Tibial artery (tissue), 4 donors: ENCODE measurements at regions not wholly inside any gene's neighbourhood (a gene's known extent, or its start where the extent isn't known, plus 50 kb on each side); places are given as distances from the start of the nearest gene placed in this dataset.

Source experiments
- DNase-seq, 2 donors: peaks; one replicate each; pipeline ENCODE4 v3.0.0-alpha.2; 2019
- H3K27ac ChIP-seq, 2 donors: fragments of 200-600 bp; sonication (generic) in 1 of 2; 1 replicate in 1 of 2; 2 replicates in 1 of 2; pipeline ENCODE4 v1.5.1; 2018 to 2019; ENCODE audit warnings: mild to moderate bottlenecking in 1 of 2
- H3K27me3 ChIP-seq, 2 donors: fragments of 200-600 bp; sonication (generic) in 1 of 2; one replicate each; pipeline versions ENCODE4 v1.5.1 to v1.6.0; 2016 to 2019
- H3K36me3 ChIP-seq, 3 donors: fragments of 200-600 bp; sonication (generic) in 2 of 3; one replicate each; pipeline ENCODE4 v1.5.1; 2016 to 2019; ENCODE audit warnings: mild to moderate bottlenecking in 2 of 3
- H3K4me1 ChIP-seq, 4 donors: fragments of 200-600 bp; sonication (generic) in 2 of 4; 1 replicate in 3 of 4; 2 replicates in 1 of 4; pipeline ENCODE4 v1.5.1; 2016 to 2019
- H3K4me3 ChIP-seq, 2 donors: fragments of 200-600 bp; sonication (generic) in 1 of 2; 1 replicate in 1 of 2; 2 replicates in 1 of 2; pipeline ENCODE4 v1.5.1; 2018 to 2019; ENCODE audit warnings: mild to moderate bottlenecking in 2 of 2
- H3K9me3 ChIP-seq, 3 donors: fragments of 200-600 bp; sonication (generic) in 1 of 3; one replicate each; pipeline ENCODE4 v1.5.1; 2016 to 2019
- CTCF ChIP-seq, 2 experiments: fragments of 200-600 bp in 1 of 2; fragments of 450-650 bp in 1 of 2; IDR thresholded peaks; one replicate each; pipeline ENCODE4 v1.5.1; 2017 to 2019; ENCODE audit warnings: antibody characterized with exemption in 2 of 2, mild to moderate bottlenecking in 1 of 2, moderate library complexity in 1 of 2
- intact Hi-C: fragments of 100-400 bp; cut with DNase I; formaldehyde crosslinking; loops from one replicate; pipeline ENCODE4 v1.15.0; 2023; ENCODE audit warnings: low total_unique reads

- Histone ChIP-seq H3K36me3 (no peaks in the 10 kb centered on the region), H3K4me1 (no peaks in the 10 kb centered on the region), H3K4me3 (no peak overlapping the region), H3K27me3 (no peaks in the 10 kb centered on the region), H3K9me3 (no peaks in the 10 kb centered on the region), H3K27ac (no peak overlapping the region)
- intact Hi-C loops: no loop called here
- DNase-seq: no peak
- TF ChIP-seq CTCF (IDR thresholded peaks at IDR 0.05): no peak
Observed at GRCh38 chr7:29619111-29619510, 55.5 kb downstream of the PRR15 start.

- H3K27me3 ChIP-seq: no peaks in the 10 kb centered on the region
- no peaks in the 10 kb centered on the region for H3K36me3 ChIP-seq
- no peak for TF ChIP-seq CTCF (IDR thresholded peaks at IDR 0.05)
- DNase-seq: no peak
- H3K4me1 ChIP-seq: no peaks in the 10 kb centered on the region
- intact Hi-C loops: no loop called here
- no peak overlapping the region for H3K4me3 ChIP-seq
- H3K27ac ChIP-seq: no peak overlapping the region
- H3K9me3 ChIP-seq: no peaks in the 10 kb centered on the region
Observed at GRCh38 chr7:29619848-29620555, 56.4 kb downstream of the PRR15 start.

GRCh38 chr7:29620556-29620930 lies 56.9 kb downstream of the PRR15 start:
- no peak for DNase-seq
- Histone ChIP-seq H3K9me3 (no peaks in the 10 kb centered on the region), H3K4me3 (no peak overlapping the region), H3K27ac (no peak overlapping the region), H3K4me1 (no peaks in the 10 kb centered on the region), H3K36me3 (no peaks in the 10 kb centered on the region), H3K27me3 (no peaks in the 10 kb centered on the region)
- no peak for TF ChIP-seq CTCF (IDR thresholded peaks at IDR 0.05)
- intact Hi-C loops: no loop called here

GRCh38 chr7:29622335-29623265 lies 59.0 kb downstream of the PRR15 start:
- Histone ChIP-seq H3K4me3 (no peak overlapping the region), H3K36me3 (no peaks in the 10 kb centered on the region), H3K9me3 (no peaks in the 10 kb centered on the region), H3K27me3 (no peaks in the 10 kb centered on the region), H3K27ac (no peak overlapping the region), H3K4me1 (no peaks in the 10 kb centered on the region)
- no peak for TF ChIP-seq CTCF (IDR thresholded peaks at IDR 0.05)
- intact Hi-C loops: no loop called here
- DNase-seq: peak in 1 of 2 donors; percentile 29

GRCh38 chr7:29623973-29624372 lies 60.3 kb downstream of the PRR15 start:
- Histone ChIP-seq H3K36me3 (no peaks in the 10 kb centered on the region), H3K9me3 (no peaks in the 10 kb centered on the region), H3K27ac (no peak overlapping the region), H3K4me1 (no peaks in the 10 kb centered on the region), H3K4me3 (no peak overlapping the region), H3K27me3 (no peaks in the 10 kb centered on the region)
- no peak for DNase-seq
- intact Hi-C loops: no loop called here
- TF ChIP-seq CTCF (IDR thresholded peaks at IDR 0.05): no peak
